HG03039 (cell line): ENCODE measurements at regions not wholly inside any gene's neighbourhood (a gene's known extent, or its start where the extent isn't known, plus 50 kb on each side); places are given as distances from the start of the nearest gene placed in this dataset.

ENCODE experiments used
- ATAC-seq: cut with Tn5 transposase; IDR thresholded peaks from one replicate; pipeline ENCODE4 v1.9.1; 2021; ENCODE audit warnings: mild to moderate bottlenecking, moderate library complexity; ENCODE audit not compliant: unreplicated experiment

- no peak for ATAC-seq
Observed at GRCh38 chr4:110770353-110770752, 147.5 kb upstream of the PITX2 start.

DNA sequence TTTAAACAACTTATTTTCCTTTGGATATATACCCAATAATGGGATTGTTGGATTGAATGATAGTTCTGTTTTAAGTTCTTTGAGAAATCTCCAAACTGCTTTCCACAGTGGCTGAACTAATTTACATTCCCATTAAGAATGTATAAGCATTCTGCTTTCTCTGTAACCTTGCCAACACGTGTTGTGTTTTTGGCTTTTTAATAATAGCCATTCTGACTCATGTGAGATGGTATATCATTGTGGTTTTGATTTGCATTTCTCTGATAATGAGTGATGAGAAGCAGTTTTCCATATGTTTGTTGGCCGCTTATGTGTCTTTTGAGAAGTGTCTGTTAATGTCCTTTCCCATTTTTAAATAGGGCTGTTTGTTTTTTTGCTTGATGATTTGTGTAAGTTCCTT lies 155.6 kb upstream of the PITX2 start:
- no peak for ATAC-seq

DNA sequence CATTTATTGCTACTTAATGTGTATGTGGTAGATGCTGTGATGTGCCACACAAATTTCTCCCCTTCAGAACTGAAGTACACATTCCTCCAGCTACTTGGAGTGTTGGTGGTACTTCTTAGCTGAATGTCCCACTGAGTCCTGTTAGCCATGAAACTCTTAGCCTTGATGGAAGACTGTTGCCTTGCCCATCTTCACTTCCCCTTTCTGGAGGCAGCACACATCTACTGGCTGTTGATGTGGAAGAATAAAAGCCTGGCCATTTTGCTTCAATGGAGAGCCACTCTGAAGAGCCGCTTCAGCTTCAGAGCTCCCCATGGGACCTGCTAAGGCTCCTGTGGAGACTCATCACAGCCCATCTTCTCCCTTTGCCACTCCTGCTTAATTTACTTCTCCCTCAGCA lies 157.7 kb upstream of the PITX2 start:
- ATAC-seq: no peak

- ATAC-seq: no peak
Observed at GRCh38 chr4:110781944-110782343, 159.1 kb upstream of the PITX2 start.

DNA sequence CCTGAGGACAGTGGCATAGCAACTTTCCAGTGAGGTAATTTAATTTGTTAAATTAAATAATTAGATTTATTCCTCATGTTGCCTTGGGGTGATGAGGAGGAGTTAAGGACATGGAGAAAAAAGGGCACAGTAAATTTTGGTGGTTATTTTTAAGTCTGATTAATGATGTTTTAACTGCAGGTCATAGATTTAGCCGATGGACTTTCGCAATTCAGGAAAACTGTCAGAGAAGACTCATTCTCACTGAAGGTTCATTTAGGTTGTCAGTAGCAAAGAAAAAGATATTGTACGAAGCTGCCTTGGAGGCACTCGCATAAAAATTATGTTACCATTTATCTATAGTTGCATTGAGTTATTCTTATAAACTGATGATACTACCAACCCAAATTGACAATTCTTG lies 164.2 kb upstream of the PITX2 start:
- ATAC-seq: no peak

- no peak for ATAC-seq
Observed at GRCh38 chr4:110787707-110788106, 164.8 kb upstream of the PITX2 start.

DNA sequence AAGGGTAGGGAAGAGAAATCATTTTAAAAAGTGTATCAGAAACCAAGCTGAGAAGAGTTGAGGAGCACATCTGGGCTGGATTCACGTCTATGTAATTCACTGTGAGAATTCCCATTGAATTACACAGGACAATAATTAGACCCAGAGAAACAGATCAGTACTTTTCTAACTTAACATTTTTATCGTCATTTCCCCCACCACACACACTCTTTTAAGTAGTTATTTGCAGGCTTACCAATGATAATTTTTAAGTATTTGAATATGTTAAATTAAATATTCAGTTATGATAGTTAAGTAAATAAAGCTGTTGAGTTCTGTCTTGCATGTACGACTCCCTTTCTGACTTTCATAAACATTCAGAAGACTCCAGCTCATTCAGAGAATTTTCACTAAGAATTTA lies 165.4 kb upstream of the PITX2 start:
- ATAC-seq: no peak

DNA sequence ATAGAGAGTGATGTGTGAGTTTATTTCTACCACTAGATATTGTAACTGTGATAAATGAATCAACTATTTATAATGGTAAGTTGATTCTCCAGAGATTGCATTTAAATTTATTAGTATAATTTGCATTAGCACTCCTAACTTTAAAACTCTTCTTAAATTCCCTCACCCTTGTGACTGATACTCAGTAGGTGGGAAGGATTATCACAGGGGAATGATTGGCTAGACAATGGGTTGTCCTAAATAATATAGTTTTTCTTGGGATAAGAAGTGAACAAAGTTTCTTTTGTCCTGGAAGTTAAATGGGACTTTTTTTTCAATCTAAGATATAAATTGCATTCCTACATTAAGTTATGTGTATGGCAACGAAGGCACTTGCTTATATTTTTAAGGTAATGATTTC lies 169.2 kb upstream of the PITX2 start:
- ATAC-seq: no peak

DNA sequence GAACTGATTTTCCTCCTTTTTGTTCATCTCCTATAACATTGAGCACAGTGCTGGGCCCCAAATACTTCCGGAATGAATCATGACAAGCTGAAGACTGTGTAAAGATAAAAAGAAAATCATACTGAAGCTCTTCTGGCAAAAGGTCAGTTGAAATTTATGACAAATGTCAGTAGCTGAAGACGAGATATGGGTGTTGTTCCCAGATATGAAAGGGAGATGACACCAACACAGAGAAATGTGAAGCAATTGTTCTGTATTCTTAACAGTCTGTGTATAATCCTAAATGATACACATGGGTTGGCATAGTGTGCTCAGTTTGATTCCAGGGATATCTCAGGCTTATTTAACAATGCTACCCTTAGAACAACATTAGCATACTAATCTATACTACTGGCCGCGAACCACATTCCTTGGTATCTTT lies 170.5 kb upstream of the PITX2 start:
- ATAC-seq: no peak

DNA sequence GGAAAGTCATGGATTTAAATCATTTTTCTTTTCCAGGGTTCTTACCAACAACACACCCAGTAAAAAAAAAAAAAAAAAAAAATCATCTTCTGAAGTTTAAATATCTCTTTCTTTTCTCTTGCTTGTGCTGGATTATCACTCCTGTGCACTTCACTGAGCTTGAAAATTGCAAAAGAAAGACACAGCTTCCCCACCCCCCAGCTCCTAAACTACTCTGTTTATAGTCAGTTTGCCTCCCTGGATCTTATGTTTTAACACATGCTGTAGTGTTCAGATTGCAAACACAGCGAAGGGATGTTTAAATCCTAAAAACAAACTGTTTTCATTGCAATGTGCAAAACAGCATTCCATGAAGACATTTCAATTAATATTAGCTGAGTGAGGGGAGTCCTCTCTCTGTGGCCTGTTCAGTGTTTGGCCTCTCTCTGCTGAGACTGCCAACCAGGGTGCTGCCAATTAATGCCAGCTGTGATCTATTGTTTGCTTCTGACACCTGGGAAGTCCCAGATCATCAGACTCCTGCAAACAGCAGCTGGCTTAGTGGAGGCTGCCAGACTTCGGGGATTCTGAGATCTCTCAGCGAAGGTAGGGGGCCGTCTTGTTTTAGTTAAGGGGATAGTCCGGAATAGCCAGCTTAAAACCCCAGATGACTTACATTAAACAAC lies 171.1 kb upstream of the PITX2 start:
- ATAC-seq: no peak

GRCh38 chr4:110795971-110796370 lies 173.1 kb upstream of the PITX2 start:
- ATAC-seq: no peak

DNA sequence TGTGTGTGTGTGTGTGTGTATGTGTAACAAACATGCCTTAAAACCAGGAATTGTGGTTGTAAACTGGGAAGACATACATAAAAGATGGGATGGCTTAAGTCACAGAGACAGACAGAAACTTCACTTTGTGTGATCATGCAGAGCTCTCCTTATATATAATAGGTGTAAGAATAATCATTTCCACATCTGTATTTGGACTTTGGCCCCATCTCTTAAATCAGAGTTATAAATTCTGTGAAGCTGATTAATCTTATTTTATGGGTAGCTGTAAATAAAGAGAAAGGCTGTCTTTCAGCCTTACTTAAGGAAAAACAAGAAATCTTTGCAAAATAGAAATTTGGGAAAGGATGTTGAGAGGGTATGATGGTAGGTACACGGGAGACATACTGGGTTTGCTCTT lies 174.6 kb upstream of the PITX2 start:
- ATAC-seq: no peak

GRCh38 chr4:110798687-110799086 lies 175.8 kb upstream of the PITX2 start:
- no peak for ATAC-seq

DNA sequence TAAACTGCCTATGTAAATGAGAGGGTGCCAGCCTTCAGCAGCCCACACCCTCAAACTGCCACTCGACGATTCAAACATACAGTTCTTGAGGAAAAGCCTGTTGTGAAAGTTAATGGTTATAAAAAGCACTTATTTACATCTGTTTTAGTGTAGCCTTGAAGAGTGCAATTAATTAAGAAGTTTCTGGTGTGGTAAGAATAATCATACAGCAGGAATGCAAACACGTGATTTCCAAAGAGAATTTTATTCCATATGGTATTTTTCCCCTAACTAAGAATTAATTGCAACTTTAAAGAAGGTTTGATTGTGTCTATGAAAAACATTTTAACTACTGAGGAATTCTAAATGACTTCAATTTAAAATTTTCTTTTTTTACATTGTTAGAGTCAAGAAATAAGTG lies 176.3 kb upstream of the PITX2 start:
- no peak for ATAC-seq

DNA sequence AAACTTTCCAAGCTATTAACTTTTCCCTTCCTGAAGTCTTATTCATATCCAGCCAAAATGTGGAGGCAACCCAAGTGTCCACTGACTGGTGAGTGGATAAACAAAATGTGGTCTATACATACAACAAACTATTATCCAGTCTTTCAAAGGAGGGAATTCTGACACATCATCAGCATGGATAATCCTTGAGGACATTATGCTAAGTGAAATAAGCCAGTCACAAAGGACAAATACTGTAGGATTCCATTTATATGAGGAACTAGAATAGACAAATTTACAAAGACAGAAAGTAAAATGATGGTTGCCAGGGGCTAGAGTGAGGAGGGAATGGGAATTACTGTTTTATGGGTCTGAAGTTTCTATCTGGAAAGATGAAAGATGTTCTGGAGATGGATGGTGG lies 178.7 kb upstream of the PITX2 start:
- ATAC-seq: no peak

GRCh38 chr4:110808351-110808878 lies 185.5 kb upstream of the PITX2 start:
- ATAC-seq: no peak

DNA sequence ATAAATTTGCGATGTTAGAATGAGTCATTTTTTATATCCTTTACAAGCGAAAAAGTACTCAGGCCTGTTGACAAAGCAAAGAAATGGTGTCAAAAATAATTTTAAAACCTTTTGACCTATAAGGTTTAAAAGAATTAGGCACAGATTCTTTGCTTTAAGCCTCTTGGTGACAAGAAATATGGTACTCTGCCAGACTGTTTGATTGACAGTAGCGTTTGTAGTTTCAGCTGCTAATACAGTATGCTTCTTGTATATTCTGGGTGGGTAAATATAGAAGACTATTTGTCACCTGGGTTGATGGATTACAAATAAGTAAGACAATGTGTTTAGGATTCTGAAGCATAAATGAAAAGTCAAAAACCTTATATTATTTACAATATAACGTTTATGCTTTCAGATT lies 193.1 kb upstream of the PITX2 start:
- ATAC-seq: no peak

DNA sequence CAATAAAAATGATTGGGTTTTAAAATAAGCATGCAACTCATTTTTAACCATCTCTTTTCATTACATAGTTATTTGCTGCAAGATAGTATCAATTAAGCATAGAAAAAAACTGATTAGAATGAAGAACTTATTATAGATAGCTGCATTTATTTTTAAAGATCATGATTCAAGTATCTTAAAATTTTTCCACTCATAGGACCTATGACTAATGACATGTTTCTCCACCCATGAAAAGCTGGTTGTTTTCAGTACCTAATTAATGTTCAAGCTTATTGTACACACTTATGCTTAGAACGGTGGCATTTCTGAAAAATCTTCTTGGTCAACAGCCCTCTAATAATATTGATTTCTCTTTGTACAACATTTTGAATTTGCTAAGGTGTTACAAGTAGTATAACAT lies 193.5 kb upstream of the PITX2 start:
- ATAC-seq: no peak

GRCh38 chr4:110821186-110821585 lies 198.3 kb upstream of the PITX2 start:
- no peak for ATAC-seq

DNA sequence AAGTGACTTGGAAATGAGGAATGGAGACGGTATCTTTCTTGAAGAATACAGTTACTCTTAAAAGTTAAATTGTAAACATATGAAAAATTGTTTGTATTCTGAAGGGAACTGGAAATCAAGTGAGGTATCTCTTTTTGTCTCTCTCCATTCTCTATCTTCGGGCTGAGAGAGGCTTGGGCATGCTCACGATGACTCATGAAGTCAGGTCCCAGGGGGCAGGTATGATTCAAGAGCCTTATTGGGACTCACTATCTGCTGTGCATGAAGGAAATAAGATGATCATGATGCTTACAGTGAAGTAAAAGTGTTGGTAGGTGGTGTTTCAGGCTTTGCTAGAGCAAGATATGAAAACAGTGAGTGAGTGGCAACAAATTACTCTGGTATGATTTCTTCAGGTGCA lies 200.4 kb upstream of the PITX2 start:
- ATAC-seq: no peak

DNA sequence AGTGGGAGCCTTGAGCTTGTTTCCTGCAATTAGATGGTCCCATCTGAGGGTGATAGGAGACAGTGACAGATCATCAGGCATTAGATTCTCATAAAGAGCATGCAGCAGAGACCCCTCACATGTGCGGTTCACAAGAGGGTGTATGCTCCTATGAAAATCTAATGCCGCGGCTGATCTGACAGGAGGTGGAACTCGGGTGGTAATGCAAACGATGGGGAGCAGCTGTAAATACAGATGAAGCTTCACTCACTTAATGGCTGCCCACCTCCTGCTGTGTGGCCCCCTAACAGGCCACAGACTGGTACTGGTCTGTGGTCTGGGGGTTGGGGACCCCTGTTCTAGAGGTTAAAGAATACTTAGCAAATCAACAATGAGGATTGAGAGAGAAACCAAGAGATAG lies 201.5 kb upstream of the PITX2 start:
- no peak for ATAC-seq

DNA sequence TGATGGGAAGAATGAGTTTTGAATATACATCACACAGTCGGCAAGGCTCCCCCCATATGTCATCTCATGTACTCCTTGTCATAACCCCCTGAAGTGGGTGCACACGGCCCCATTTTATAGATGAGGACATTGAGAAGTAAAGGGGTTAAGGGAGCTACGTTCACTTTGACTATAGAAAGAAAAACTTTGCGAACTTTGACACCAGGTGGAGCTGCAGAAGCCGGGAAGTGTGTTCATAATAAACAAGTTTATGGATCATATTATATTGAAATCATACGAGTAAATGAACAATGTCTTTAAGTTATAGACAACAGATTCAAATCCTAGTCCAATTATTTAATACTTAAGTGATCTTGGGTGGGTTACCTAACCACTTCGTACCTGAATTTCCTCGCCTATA lies 203.8 kb upstream of the PITX2 start:
- no peak for ATAC-seq

GRCh38 chr4:110830461-110830860 lies 207.6 kb upstream of the PITX2 start:
- no peak for ATAC-seq
